GM23338 (cell line): ENCODE measurements at regions not wholly inside any gene's neighbourhood (a gene's known extent, or its start where the extent isn't known, plus 50 kb on each side); places are given as distances from the start of the nearest gene placed in this dataset.

Experiments
- CREB1 ChIP-seq: fragments of 250-450 bp; sonication (Bioruptor Pico); IDR thresholded peaks from 2 replicates; pipeline ENCODE4 v1.5.0; 2020; ENCODE audit warnings: low read depth, mild to moderate bottlenecking, moderate library complexity
- CTCF ChIP-seq, 2 experiments: fragments of 200-600 bp in 1 of 2; sonication (generic) in 1 of 2; conservative IDR thresholded peaks; 2 replicates each; pipeline versions ENCODE4 v1.5.1 to v1.6.1; 2016 to 2017; ENCODE audit warnings: antibody characterized with exemption in 2 of 2, low read depth in 2 of 2, mild to moderate bottlenecking in 2 of 2, moderate library complexity in 1 of 2
- ETS1 ChIP-seq: IDR thresholded peaks from 2 replicates; pipeline ENCODE4 v1.6.1; 2016; ENCODE audit warnings: antibody characterized with exemption
- EZH2 ChIP-seq: fragments of 200-600 bp; sonication (generic); IDR thresholded peaks from one replicate; pipeline ENCODE4 v1.8.0; 2017; ENCODE audit warnings: antibody characterized with exemption, mild to moderate bottlenecking, low read depth; ENCODE audit not compliant: unreplicated experiment
- EZH2phosphoT487 ChIP-seq: fragments of 200-600 bp; sonication (generic); IDR thresholded peaks from one replicate; pipeline ENCODE4 v1.8.1; 2018; ENCODE audit warnings: antibody characterized with exemption; ENCODE audit not compliant: unreplicated experiment
- JUNB ChIP-seq: IDR thresholded peaks from one replicate; pipeline ENCODE4 v1.6.1; 2016; ENCODE audit warnings: antibody characterized with exemption; ENCODE audit not compliant: unreplicated experiment
- NANOG ChIP-seq: IDR thresholded peaks from 2 replicates; pipeline ENCODE4 v1.6.1; 2016; ENCODE audit warnings: antibody characterized with exemption, borderline replicate concordance
- POLR2AphosphoS5 ChIP-seq: IDR thresholded peaks from 2 replicates; pipeline ENCODE4 v1.6.1; 2016; ENCODE audit warnings: antibody characterized with exemption, low read depth
- REST ChIP-seq: IDR thresholded peaks from one replicate; pipeline ENCODE4 v1.6.1; 2018; ENCODE audit warnings: antibody characterized with exemption; ENCODE audit not compliant: unreplicated experiment
- STAT1 ChIP-seq: IDR thresholded peaks from one replicate; pipeline ENCODE4 v1.6.1; 2016; ENCODE audit warnings: antibody characterized with exemption; ENCODE audit not compliant: unreplicated experiment
- ZNF114 ChIP-seq: fragments of 250-450 bp; sonication (Bioruptor Pico); IDR thresholded peaks from 2 replicates; pipeline ENCODE4 v1.5.0; 2020; ENCODE audit warnings: mild to moderate bottlenecking, moderate library complexity
- ZNF331 ChIP-seq: fragments of 250-450 bp; sonication (Bioruptor Pico); IDR thresholded peaks from 2 replicates; pipeline ENCODE4 v1.5.0; 2020; ENCODE audit warnings: low read depth, mild to moderate bottlenecking, moderate library complexity
- ZNF462 ChIP-seq: fragments of 250-450 bp; sonication (Bioruptor Pico); IDR thresholded peaks from 2 replicates; pipeline ENCODE4 v1.5.0; 2020; ENCODE audit warnings: mild to moderate bottlenecking, moderate library complexity

GRCh38 chr16:85255777-85256176 lies 143.5 kb upstream of the CIBAR2 start:
- no peak for TF ChIP-seq EZH2
- TF ChIP-seq CTCF (conservative IDR thresholded peaks at IDR 0.05; ENCODE audit: low read depth in 2 of 2), result no peak
- TF ChIP-seq POLR2AphosphoS5, result no peak
- no peak for TF ChIP-seq JUNB
- no peak for TF ChIP-seq EZH2phosphoT487
- no peak for TF ChIP-seq CREB1 (CRISPR knock-in tag)
- TF ChIP-seq REST, result no peak
- no peak for TF ChIP-seq STAT1
- TF ChIP-seq ZNF331, result no peak
- no peak for TF ChIP-seq ETS1
- no peak for TF ChIP-seq NANOG
- TF ChIP-seq ZNF114, result no peak
- TF ChIP-seq ZNF462 (CRISPR knock-in tag), result no peak
